ENCODE measurements at regions not wholly inside any gene's neighbourhood (a gene's known extent, or its start where the extent isn't known, plus 50 kb on each side); places are given as distances from the start of the nearest gene placed in this dataset.
"Not testable (repeated sequence)": the region's sequence is repeated elsewhere in the genome, so short reads cannot be mapped to it uniquely, and the experiment has no call there.

GRCh38 chr10:78327778-78328591 is 294.3 kb downstream of the RPS24 start:
- DNase-seq, result no peak

- DNase-seq, result no peak
These were observed 295.1 kb downstream of the RPS24 start for GRCh38 chr10:78328592-78329404.

- DNase-seq, result no peak
These were observed 297.2 kb downstream of the RPS24 start for GRCh38 chr10:78330884-78331283.

- DNase-seq, result no peak
These were observed 297.8 kb downstream of the RPS24 start for GRCh38 chr10:78331391-78331922.

- DNase-seq, result no peak
These were observed 298.3 kb downstream of the RPS24 start for GRCh38 chr10:78332012-78332411.

GRCh38 chr10:78332657-78333056 is 299.0 kb downstream of the RPS24 start:
- no peak for DNase-seq

GRCh38 chr10:78333362-78334143 is 299.9 kb downstream of the RPS24 start:
- DNase-seq, result no peak

- DNase-seq, result no peak
These were observed 301.7 kb downstream of the RPS24 start for GRCh38 chr10:78335371-78335690.

GRCh38 chr10:78335691-78336401 is 302.2 kb downstream of the RPS24 start:
- no peak for DNase-seq

GRCh38 chr10:78336402-78336791 is 302.7 kb downstream of the RPS24 start:
- DNase-seq, result no peak

- no peak for DNase-seq
These were observed 303.4 kb downstream of the RPS24 start for GRCh38 chr10:78337016-78337415.

- no peak for DNase-seq
These were observed 304.2 kb downstream of the RPS24 start for GRCh38 chr10:78337646-78338391.

- no peak for DNase-seq
These were observed 305.1 kb downstream of the RPS24 start for GRCh38 chr10:78338717-78339116.

GRCh38 chr10:78339251-78339650 is 305.6 kb downstream of the RPS24 start:
- DNase-seq, result no peak

- DNase-seq, result no peak
These were observed 308.4 kb downstream of the RPS24 start for GRCh38 chr10:78341953-78342614.

- no peak for DNase-seq
These were observed 309.4 kb downstream of the RPS24 start for GRCh38 chr10:78342827-78343653.

- DNase-seq, result not testable (repeated sequence)
These were observed 310.6 kb downstream of the RPS24 start for GRCh38 chr10:78344257-78344656.

GRCh38 chr10:78345515-78345914 is 311.9 kb downstream of the RPS24 start:
- DNase-seq, result not testable (repeated sequence)

GRCh38 chr10:78346721-78347120 is 313.1 kb downstream of the RPS24 start:
- DNase-seq, result no peak

Data from NCI-H187 treated with DMSO at 0.1 percent for 48 hours (cell line).